HG03521 (cell line): ENCODE measurements at regions not wholly inside any gene's neighbourhood (a gene's known extent, or its start where the extent isn't known, plus 50 kb on each side); places are given as distances from the start of the nearest gene placed in this dataset.
"Not testable (repeated sequence)": the region's sequence is repeated elsewhere in the genome, so short reads cannot be mapped to it uniquely, and the experiment has no call there.

Source experiments
- ATAC-seq: cut with Tn5 transposase; IDR thresholded peaks from one replicate; pipeline ENCODE4 v1.9.1; 2021; ENCODE audit warnings: mild to moderate bottlenecking, moderate library complexity; ENCODE audit not compliant: unreplicated experiment

DNA sequence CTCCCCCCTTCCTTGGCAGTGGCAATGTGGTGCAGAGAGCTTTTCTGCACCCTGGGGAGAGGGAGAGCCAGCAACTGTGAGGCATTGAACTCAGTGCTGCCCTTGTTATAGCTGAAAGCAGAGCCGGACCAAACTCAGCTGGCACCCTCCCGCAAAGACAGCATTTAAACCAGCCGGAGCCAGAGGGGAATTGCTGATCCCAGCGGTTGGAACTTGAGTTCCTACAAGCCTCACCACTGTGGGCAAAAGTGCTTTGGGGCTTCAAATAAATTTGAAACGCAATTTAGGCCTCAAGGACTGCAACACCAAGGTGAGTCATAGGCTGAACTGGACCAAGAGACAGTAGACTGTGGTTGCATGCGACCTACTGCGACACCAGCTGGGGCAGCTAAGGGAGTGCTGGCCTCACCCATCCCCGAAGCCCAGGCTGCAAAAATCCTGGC is 207.6 kb upstream of the CDKN2B start:
- ATAC-seq, result no peak

DNA sequence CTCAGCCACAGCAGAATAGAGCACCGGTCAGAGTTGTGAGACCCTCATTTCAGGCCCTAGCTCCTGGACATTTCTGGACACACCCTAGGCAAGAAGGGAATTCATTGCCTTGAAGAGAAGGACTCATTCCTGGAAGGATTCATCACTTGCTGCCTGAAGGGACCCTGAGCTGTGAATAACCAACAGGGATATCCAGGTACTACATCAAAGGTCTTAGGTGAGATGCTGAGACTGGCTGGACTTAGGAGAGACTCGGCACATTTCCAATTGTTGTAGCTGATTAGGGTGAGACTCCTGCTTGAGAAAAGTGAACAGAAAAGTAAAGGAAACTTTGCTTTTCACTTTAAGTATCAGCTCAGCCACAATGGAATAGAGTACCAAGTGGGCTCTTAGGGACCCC is 208.1 kb upstream of the CDKN2B start:
- no peak for ATAC-seq

DNA sequence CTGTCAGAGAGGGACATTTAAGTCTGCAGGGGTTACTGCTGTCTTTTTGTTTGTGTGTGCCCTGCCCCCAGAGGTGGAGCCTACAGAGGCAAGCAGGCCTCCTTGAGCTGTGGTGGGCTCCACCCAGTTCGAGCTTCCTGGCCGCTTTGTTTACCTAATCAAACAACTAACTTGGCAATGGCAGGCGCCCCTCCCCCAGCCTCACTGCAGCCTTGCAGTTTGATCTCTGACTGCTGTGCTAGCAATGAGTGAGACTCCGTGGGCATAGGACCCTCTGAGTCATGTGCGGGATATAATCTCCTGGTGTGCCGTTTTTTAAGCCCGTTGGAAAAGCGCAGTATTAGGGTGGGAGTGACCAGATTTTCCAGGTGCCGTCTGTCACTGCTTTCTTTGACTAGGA is 216.8 kb upstream of the CDKN2B start:
- ATAC-seq, result not testable (repeated sequence)

DNA sequence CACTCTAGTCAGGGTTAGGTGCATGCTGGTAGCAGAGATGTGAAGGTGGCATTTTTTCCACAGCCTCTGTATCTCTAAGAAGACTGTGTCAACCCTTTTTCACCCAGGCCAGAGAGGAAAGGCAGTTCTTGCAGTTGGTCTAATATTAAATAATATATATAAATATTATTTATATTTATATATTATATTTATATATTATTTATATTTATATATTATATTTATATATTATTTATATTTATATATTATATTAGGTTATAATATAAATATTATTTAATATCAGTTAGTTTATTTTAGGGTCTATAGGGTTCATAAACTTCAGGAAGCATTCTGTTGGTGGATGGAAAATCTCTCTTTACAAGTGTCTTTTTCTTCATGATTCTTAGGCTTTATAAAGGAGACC is 218.6 kb upstream of the DMRTA1 start:
- no peak for ATAC-seq

DNA sequence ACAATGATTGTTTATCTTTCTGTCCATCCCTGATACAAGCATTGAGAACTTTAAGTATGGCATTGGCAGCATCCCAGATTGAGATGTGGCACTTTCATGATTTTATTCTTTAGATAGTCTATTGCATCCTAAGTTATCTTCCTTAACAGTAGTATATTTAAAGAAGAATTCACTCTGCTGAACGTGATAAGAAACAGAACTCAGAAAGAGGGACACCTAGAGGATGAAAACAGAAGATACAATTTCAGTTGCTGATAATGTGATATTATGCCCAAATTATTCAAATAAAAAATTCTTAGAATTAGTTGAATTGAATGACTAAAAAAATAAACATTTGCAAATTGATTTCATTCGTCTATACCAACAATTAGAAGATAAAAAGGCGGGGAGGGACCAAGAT is 218.1 kb upstream of the DMRTA1 start:
- no peak for ATAC-seq

DNA sequence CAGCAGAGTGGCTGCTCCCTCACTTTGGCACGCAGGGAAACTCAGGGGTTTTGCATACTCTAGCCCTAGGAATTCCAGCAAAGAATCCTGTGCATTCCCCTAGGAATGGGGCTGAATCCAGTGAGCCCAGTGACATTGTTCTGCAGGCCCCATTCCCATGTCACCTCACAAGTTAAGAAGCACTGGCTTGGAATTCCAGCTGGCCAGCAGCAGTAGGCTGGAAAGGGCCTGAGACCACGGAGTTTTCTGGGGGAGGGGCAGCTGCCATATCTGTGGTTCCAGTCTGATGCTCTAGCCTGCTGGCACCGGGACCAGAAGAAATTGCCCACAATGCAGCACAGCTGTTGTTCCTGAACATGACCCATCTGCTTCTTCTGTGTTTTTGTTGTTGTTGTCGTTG is 217.6 kb upstream of the DMRTA1 start:
- no peak for ATAC-seq

DNA sequence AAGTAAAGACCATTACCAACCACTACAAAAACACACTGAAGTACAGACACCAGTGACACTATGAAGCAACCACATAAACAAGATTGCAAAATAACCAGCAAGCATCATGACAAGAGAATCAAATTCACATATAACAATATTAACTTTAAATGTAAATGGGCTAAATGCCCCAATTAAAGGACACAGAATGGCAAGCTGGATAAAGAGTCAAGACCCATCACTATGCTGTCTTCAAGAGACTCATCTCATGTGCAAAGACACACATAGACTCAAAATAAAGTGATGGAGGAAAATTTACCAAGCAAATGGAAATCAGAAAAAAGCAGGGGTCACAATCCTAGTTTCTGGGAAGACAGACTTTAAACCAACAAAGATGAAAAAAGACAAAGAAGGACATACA is 215.3 kb upstream of the DMRTA1 start:
- ATAC-seq, result not testable (repeated sequence)

DNA sequence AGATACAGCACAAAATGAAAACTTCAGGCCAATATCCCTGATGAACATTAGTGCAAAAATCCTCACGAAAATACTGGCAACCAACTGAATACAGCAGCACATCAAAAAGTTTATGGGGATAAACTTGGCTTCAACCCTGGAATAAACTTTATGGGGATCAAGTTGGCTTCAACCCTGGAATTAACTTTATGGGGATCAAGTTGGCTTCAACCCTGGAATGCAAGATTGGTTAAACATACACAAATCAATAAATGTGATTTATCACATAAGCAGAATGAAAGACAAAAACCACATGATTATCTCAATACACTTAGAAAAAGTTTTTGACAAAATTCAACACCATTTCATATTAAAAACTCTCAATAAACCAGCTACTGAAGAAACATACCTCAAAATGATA is 213.7 kb upstream of the DMRTA1 start:
- no peak for ATAC-seq

DNA sequence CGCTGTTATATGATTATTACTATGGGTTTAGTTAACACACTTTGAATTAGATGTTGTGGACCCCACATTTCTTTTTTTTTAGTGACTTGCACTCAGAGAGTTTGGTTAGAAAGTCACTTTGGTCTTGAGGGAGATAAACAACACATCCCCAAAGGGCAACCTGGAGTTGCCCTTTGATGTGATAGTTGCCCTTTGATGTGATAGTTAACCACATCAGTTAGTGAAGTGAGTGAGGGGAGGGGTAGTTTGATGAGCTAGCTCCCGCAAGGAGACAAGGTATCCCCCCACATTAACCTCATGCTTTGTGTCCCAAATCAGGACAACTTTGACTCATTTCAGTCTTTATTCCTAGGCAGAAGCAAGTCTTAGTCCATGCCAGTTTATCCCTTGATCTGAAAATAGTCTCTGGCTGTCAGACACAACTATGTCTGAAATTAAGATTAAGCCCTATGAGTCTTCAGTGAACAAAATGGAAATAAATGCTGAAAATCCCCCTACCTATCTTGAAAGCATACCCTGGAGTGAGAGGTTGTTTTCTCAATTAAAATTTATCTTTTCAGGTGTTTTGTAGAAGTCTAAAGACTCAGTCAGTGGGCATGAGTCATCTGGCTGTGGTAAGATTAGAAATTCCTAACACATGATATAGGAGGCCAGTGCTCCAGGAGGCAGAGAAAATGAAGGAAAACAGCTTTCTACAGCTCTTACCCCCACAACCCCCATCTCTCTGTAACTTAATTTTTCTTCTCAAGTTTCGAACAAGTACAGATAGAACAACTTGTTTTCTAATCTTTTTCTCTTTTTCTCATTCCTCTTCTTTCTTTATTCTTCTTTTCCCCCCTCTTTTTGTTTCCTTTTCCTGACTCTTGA is 208.9 kb upstream of the DMRTA1 start:
- no peak for ATAC-seq

DNA sequence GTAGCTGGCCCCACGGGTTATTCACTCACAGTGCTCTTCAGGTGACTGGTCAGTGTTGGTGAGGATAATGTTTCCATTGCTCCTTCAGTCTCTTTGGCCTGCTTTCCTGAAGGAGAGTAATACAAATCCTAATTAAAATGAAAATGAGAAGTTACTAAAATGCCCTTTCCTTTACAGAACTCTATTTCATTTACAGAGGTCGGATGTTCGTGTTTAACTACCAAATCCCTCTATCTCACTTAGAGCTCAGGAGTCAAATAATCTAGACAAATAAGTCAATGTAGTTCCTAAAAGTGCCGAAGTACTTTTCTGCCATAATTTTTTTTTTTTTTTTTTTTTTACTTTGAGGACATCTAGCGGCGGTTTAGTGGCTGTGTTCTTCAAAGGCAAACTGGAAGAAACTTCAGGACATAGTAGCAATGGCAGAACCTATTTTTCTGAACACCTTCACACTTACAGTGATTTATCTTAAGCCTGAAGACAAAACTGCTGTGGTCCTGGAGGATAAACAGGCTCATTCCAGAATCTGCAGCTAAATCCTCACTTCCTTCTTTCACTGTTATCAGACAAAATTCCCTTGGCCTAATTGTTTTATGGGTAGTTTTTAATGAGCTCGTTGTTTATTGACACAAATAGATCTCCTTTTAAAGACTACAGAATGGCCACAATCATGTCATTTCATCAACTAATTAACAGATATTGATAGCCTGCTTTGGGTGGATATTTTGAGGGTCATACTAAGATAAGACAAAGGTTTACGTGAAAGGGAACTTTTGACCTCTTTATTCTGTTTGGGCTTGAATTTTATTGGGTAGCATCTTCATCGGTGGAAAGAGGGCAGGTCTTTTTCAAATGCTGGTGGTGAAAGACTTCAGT is 207.6 kb upstream of the DMRTA1 start:
- ATAC-seq, result no peak

DNA sequence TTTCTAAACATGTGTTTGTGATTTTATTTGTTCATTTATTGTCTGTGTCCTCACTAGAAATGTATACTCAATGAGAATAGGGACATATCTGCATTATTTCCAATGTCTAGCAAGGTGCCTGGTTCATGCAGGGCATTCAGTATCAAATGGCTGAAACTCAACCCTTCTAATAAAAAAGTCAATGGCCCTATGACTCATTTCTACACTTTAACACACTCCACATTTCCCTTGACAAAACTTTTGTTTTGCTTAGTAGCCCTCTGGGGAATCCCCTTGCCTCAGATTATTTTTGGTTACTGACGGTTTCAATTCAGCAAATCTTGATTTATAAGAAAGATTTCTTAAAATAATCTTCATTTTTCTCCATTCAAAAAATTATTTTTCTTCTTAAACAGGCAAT is 206.0 kb upstream of the DMRTA1 start:
- ATAC-seq, result peak; percentile 76

DNA sequence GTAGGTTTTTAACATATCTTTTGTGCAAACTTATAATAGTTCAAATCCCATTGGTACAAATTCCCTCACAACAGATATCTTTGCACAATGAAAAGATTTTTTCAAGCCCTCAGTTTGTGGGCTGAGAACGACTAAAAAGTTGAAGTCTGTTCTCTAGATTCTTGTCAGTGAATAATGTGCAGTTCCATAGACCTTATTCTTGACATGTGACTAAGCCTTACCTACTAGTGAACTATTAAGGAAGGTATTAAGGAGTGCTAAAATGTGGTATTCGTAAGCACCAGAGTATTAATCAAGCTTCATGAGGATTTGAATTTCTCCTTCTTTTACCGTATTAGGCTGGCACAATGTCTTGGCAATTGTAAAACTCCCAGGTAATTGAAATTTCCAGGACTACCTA is 205.6 kb upstream of the DMRTA1 start:
- no peak for ATAC-seq

DNA sequence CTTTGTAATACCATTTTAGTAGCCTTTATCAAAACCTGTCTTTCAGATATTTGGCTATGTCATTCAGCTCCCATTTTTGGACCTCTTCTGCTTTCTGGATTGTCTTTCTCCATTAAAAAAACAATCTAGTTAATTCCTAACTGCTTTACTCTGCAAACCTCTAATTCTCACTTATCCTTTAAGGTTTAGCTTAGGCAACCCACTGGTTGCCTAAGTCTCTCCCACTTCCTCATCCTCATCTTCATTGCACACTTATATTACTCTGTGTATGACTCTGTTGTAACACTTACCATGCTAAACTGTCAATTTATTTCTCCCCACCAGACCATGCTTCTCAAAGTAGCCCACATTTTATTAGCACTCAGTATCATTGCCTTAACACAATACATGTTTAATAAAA is 205.0 kb upstream of the DMRTA1 start:
- no peak for ATAC-seq

DNA sequence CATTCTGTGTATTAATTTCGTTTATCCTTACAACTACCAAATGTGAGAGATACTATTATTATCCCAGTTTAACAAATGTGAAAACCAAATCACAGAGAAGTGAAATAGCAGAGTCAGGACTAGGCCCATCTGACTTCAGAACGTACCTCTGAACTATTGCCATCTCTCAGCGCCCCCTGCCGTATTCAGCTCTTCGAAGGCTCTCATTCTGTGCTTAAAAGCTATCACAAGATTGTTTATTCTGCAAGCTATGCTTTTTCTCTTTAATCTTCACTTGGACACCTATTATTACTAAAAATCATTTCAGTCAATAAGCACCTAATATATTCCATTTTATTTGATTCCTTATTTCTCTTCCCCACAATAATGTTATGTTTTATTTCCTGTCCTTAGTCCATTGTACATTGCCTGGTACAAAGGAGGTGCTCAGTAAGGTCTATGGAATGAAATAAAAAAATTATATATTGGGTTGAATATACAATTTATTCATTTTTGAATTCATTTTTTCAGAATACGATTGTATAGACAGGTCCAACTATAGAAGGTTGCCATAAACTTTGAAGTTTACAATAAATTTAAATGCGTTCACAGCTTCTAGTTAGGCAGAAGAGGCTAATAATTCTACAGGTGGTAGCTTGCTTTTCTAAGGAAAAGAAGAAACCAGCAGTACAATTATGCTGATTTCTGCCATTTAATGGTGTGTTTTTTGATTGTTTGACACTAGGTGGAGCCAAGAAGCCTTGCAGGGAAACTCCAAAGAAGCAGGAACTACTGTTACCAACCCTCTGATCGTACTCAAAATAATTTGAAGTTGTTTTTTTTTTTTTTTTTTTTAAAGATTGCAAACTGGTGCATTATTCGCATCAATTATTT is 202.2 kb upstream of the DMRTA1 start:
- ATAC-seq, result no peak

DNA sequence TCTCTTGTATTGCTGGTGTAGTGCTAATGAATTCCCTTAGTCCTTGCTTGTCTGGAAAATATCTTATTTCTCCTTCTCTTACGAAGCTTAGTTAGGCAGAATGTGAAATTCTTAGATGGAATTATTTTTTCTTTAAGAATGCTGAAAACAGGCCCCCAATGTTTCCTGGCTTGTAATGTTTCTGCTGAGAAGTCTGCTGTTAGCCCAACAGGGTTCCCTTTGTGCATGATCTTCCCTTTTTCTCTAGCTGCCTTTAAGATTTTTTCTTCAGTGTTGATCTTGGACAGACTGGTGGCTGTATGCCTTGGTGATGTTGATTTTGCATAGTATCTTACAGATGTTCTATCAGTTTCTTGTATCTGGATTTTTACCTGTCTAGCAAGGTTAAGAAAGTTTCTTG is 191.3 kb upstream of the DMRTA1 start:
- no peak for ATAC-seq

DNA sequence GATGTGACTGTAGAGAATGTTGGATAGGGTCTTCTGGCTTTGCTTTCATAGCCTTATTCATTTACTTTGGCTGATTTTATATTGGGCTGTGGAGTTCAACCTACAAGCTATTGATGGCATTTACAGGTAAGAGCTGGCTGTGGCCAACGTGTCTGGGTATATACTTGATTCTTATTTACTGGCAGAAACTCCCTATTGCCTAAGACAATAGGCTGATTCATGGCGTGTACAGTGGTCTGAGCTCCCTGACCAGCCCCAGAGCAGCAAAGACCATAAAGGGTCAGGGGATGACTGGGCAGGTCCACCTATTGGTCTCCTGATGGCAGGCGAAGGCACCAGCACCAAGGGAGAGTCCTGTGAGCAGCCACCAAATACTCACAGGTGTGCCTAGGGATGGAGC is 190.2 kb upstream of the DMRTA1 start:
- ATAC-seq, result no peak

DNA sequence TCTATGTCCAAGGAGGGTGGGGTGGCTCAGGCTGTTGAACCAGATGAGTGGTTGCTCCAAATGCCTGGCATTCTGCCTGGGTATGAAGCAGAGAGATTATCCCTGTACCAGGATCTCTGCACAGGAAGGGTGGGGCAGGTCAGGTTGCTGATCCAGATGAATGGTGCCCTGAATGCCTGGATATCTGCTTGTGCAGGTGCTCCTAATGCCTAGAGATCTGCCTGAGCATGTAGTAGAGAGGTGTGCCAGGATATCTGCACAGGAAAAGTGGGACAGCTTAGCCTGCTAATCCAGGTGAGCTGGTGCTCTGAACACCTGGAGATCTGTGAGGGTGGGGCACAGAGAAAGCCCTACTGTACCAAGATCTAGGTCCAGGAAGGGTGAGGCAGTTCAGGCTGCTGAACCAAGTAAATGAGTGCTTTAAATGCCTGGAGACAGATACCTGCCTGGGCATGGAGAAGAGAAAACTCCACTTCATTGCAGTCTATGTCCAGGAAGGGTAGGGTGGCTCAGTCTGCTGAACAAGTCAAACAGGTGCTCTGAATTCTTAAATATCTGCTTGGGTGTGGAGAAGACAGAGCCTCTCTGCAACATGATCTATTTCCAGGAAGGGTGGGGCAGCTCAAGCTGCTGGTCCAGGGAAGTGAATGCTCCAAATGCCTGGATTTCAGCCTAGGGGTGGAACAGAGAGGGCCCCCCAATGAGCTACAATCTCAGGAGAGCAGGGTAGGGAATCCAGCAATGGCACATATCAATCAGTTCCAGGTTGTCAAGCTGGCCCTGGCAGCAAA is 189.4 kb upstream of the DMRTA1 start:
- no peak for ATAC-seq

DNA sequence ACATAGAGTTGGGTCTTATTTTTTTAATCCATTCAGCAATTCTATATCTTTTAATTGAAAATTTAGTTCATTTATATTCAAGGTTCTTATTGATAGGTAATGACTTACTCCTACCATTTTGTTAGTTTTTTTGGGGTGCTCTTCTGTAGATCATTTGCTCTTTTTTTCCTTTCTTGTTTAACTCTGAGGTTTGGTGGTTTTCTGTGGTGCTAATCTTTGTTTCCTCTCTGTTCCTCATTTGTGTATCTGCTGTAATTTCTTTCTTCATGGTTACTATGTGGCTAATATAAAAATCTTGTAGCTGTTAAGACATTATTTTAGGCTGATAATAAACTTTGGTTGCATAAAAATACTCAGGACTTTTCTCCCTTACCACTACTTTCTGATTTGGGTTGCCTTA is 181.6 kb upstream of the DMRTA1 start:
- no peak for ATAC-seq

DNA sequence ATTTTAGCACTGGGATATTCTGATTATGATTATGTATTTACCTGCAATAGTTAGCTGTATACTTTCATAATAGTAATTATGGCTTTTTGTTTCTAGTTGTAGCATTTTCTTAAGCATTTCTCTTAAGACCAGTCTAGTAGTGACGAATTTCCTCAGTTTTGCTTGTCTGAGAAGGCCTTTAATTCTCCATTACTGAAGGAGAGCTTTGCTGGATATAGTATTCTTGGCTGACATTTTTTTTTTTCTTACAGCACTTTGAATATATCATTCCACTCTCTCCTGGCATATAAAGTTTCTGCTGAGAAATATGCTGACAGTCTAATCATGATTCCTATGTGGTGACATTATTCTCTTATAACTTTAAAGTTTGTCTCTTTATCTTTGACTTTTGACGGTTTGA is 181.1 kb upstream of the DMRTA1 start:
- ATAC-seq, result no peak

DNA sequence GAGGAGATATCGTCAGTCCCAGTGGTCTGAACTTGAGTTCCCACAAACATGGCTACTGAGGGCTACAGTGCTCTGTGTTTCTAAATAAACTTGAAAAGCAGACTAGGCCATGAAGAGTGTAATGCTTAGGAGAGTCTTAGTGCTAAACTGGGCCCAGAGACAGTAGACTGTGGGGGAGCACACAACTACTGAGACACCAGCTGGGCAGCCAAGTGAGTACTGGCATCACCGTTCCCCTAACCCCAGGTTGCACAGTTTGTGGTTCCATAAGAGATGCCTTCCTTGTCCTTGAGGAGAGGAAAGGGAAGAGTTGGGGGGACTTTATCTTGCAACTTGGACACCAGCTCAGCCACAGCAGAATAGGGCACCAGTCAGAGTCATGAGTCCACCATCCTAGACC is 172.1 kb upstream of the DMRTA1 start:
- ATAC-seq, result no peak
